SHP77 (cell line): ENCODE measurements at regions not wholly inside any gene's neighbourhood (a gene's known extent, or its start where the extent isn't known, plus 50 kb on each side); places are given as distances from the start of the nearest gene placed in this dataset.

ENCODE experiments used
- DNase-seq, 2 experiments: peaks; one replicate each; lab custom pipeline; 2025; lab: John Stamatoyannopoulos, UW

GRCh38 chr14:100438678-100439592 lies 115.8 kb downstream of the SLC25A47 start:
- peak in 1 of 2 experiments; percentile 25 for DNase-seq

- DNase-seq: no peak
These were observed 116.6 kb downstream of the SLC25A47 start for GRCh38 chr14:100439781-100440180.

GRCh38 chr14:100440207-100440631 lies 117.1 kb downstream of the SLC25A47 start:
- DNase-seq: peak; percentile 73 to 81

- DNase-seq: no peak
These were observed 117.6 kb downstream of the SLC25A47 start for GRCh38 chr14:100440758-100441203.

- DNase-seq: no peak
These were observed 118.3 kb downstream of the SLC25A47 start for GRCh38 chr14:100441271-100441947.

GRCh38 chr14:100442036-100442435 lies 118.9 kb downstream of the SLC25A47 start:
- DNase-seq: no peak

GRCh38 chr14:100442498-100443490 lies 119.7 kb downstream of the SLC25A47 start:
- no peak for DNase-seq

- DNase-seq: no peak
These were observed 120.5 kb downstream of the SLC25A47 start for GRCh38 chr14:100443603-100444002.

GRCh38 chr14:100445436-100446088 lies 122.4 kb downstream of the SLC25A47 start:
- no peak for DNase-seq

GRCh38 chr14:100446572-100446971 lies 123.4 kb downstream of the SLC25A47 start:
- DNase-seq: no peak

GRCh38 chr14:100448376-100448775 lies 125.2 kb downstream of the SLC25A47 start:
- no peak for DNase-seq

GRCh38 chr14:100449225-100449987 lies 126.3 kb downstream of the SLC25A47 start:
- DNase-seq: no peak

- no peak for DNase-seq
These were observed 126.9 kb downstream of the SLC25A47 start for GRCh38 chr14:100450049-100450448.

- DNase-seq: no peak
These were observed 127.6 kb downstream of the SLC25A47 start for GRCh38 chr14:100450736-100451135.

GRCh38 chr14:100451264-100451663 lies 128.1 kb downstream of the SLC25A47 start:
- DNase-seq: no peak

GRCh38 chr14:100453930-100454329 lies 130.8 kb downstream of the SLC25A47 start:
- no peak for DNase-seq

- DNase-seq: no peak
These were observed 131.3 kb downstream of the SLC25A47 start for GRCh38 chr14:100454437-100454836.

- DNase-seq: no peak
These were observed 123.3 kb downstream of the BEGAIN start for GRCh38 chr14:100463937-100464336.

GRCh38 chr14:100466111-100466856 lies 120.9 kb downstream of the BEGAIN start:
- no peak for DNase-seq
